Adrenal gland (tissue), 9 donors: ENCODE measurements at regions not wholly inside any gene's neighbourhood (a gene's known extent, or its start where the extent isn't known, plus 50 kb on each side); places are given as distances from the start of the nearest gene placed in this dataset.

Source experiments
- DNase-seq, 7 donors: peaks; one replicate each; pipeline ENCODE4 v3.0.0-alpha.2; 2019 to 2020
- H3K27ac ChIP-seq, 5 donors: fragments of 200-600 bp; sonication (generic) in 4 of 5; 1 replicate in 3 of 5; 2 replicates in 2 of 5; pipeline versions ENCODE4 v1.5.1 to v1.8.0; 2016 to 2020; ENCODE audit warnings: mild to moderate bottlenecking in 1 of 5
- H3K27me3 ChIP-seq: fragments of 200-600 bp; 2 replicates; pipeline ENCODE4 v1.8.0; 2021
- H3K36me3 ChIP-seq, 2 donors: fragments of 200-600 bp; replicated peaks in 1 of 2; 1 replicate in 1 of 2; 2 replicates in 1 of 2; pipeline versions ENCODE4 v1.5.1 to v1.8.0; 2018 to 2022
- H3K4me1 ChIP-seq, 2 donors: fragments of 200-600 bp; replicated peaks in 1 of 2; 1 replicate in 1 of 2; 2 replicates in 1 of 2; pipeline versions ENCODE4 v1.5.1 to v1.8.0; 2018 to 2021
- H3K4me3 ChIP-seq, 4 donors: fragments of 200-600 bp; sonication (generic) in 3 of 4; one replicate each; pipeline ENCODE4 v1.5.1; 2016 to 2018
- H3K9me3 ChIP-seq, 3 donors: fragments of 200-600 bp; sonication (generic) in 1 of 3; replicated peaks in 1 of 3; 1 replicate in 2 of 3; 2 replicates in 1 of 3; pipeline versions ENCODE4 v1.5.1 to v1.8.0; 2016 to 2021
- POLR2A ChIP-seq, 2 donors: fragments of 450-650 bp; IDR thresholded peaks; one replicate each; pipeline ENCODE4 v1.6.1; 2017; ENCODE audit warnings: antibody characterized with exemption in 2 of 2, mild to moderate bottlenecking in 2 of 2, moderate library complexity in 1 of 2
- WGBS, 4 donors: extraction: QIAGEN DNeasy Blood & Tissue Kit in 2 of 4; methylation state at CpG; one replicate each; pipeline versions ENCODE4 v1.1.5 to v1.1.7; 2013 to 2017; 5-methylcytosine and 5-hydroxymethylcytosine counted together
- intact Hi-C, 2 donors: fragments of 100-400 bp; cut with DNase I; formaldehyde crosslinking; loops; one replicate each; pipeline versions ENCODE4 v1.14.1 to v1.15.0; 2022 to 2023
- TF ChIP-seq, protein P1 (sequence below), 6 experiments: fragments of 450-650 bp in 4 of 6; fragments of 200-600 bp in 2 of 6; sonication (generic) in 1 of 6; IDR thresholded peaks; 1 replicate in 5 of 6; 2 replicates in 1 of 6; pipeline versions ENCODE4 v1.5.1 to v1.8.0; 2016 to 2021; ENCODE audit warnings: antibody characterized with exemption in 6 of 6, mild to moderate bottlenecking in 2 of 6, moderate library complexity in 1 of 6
- donor health status: healthy with polysubstance abuse.
- donor health status: Bipolar disorder and iron deficiency.
- donor health status: DM: yes; HTN: yes; CAD: no.
- donor health status: DM: no; HTN: no; CAD: no.
- donor health status: DM: no; HTN: no; CAD: no.

DNA sequence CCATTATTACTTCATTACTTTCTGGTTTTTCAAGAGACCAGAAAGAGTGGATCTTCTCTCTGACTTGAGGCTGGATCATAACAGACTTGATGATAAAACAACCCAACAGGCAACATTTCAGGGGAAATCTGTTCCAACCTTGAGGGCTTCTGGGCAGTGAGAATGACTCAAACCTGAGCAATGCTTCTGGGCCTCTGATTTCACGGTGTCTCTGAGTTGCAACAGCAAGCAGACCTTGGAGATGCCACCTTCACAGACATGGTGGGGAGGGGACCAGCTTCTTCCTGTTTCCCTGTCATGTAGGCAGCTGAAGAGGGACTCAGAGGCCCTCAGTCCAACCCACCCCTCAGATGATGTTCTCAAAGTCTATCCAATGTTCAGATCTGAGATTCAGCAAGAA, 104.0 kb downstream of the ABHD5 start:
- 41 to 52% (median 44%) methylated on average over 1 of the region's 1 CpG for WGBS, 4 donors
- intact Hi-C loops = no loop called here
- peak in 4 of 7 donors; percentile 39 to 58 (median 56) for DNase-seq

DNA sequence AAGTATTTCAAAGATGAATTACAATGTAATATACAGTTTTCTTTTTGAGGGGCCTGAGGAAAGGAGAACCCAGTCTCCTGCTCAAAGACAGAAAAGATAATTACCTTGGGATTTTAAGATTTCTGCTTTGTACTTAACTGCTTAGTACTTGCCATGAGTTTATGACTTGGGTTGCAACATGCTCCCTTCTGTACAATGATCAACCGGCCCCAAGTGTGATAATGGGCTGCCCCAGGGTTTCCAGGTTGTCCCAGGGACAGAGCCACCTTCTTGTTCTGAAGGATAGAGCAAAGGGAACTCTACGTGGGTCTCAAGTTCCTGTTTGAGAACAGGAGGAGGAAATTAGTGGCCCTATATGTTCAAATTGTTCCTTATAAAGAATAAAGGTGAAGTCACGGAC, 104.8 kb downstream of the ABHD5 start:
- intact Hi-C loops = no loop called here
- no peaks in the 10 kb centered on the region for H3K4me1 ChIP-seq
- H3K9me3 ChIP-seq = no peaks in the 10 kb centered on the region
- H3K36me3 ChIP-seq = no peaks in the 10 kb centered on the region
- WGBS, 4 donors = 72 to 86% (median 77%) methylated on average over 3 of the region's 3 CpGs
- no peak for TF ChIP-seq POLR2A (IDR thresholded peaks at IDR 0.05)
- DNase-seq = no peak
- H3K27ac ChIP-seq = no peak overlapping the region
- H3K27me3 ChIP-seq = no peaks in the 10 kb centered on the region
- no peak overlapping the region for H3K4me3 ChIP-seq

More for the DNA sequence above, 104.0 kb downstream of the ABHD5 start:
- Histone ChIP-seq H3K9me3 (no peaks in the 10 kb centered on the region), H3K27ac (peak overlapping the region in 1 of 5 donors; percentile 40), H3K36me3 (no peaks in the 10 kb centered on the region), H3K4me3 (no peak overlapping the region), H3K4me1 (no peaks in the 10 kb centered on the region), H3K27me3 (no peaks in the 10 kb centered on the region)
- TF ChIP-seq, protein P1, sequence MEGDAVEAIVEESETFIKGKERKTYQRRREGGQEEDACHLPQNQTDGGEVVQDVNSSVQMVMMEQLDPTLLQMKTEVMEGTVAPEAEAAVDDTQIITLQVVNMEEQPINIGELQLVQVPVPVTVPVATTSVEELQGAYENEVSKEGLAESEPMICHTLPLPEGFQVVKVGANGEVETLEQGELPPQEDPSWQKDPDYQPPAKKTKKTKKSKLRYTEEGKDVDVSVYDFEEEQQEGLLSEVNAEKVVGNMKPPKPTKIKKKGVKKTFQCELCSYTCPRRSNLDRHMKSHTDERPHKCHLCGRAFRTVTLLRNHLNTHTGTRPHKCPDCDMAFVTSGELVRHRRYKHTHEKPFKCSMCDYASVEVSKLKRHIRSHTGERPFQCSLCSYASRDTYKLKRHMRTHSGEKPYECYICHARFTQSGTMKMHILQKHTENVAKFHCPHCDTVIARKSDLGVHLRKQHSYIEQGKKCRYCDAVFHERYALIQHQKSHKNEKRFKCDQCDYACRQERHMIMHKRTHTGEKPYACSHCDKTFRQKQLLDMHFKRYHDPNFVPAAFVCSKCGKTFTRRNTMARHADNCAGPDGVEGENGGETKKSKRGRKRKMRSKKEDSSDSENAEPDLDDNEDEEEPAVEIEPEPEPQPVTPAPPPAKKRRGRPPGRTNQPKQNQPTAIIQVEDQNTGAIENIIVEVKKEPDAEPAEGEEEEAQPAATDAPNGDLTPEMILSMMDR (IDR thresholded peaks at IDR 0.05) = no peak
- TF ChIP-seq POLR2A (IDR thresholded peaks at IDR 0.05) = no peak

DNA sequence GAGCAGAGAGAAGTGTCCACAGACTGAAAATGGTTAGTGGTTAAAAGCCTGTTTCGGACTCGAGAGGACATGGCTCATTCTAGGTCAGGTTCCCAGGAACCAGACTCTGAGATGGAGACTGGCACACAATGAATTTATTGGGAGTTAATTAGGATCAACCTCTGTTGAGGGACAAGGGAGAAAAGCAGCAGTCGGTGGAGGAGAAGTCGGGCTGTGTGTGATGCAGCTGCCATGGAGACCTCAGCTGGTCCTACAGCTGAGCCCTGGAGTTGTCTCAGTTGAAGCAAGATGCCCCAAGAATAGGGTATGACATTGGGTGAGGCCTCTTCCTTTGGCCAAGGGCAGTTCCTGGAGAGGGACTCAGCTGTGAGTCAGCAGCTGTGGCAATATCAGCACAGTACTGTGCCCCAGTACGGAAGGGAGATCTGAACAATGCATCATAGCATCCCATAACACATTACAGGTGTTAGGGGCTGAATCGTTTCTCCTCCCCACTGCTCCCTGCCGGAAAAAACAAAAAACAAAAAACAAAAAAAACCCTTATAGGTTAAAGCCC, 105.4 kb downstream of the ABHD5 start:
- no peaks in the 10 kb centered on the region for H3K4me1 ChIP-seq
- no peaks in the 10 kb centered on the region for H3K27me3 ChIP-seq
- TF ChIP-seq, protein P1 (IDR thresholded peaks at IDR 0.05) = no peak
- no peak for TF ChIP-seq POLR2A (IDR thresholded peaks at IDR 0.05)
- H3K27ac ChIP-seq = no peak overlapping the region
- H3K36me3 ChIP-seq = no peaks in the 10 kb centered on the region
- peak in 2 of 7 donors; percentile 18 to 31 for DNase-seq
- H3K9me3 ChIP-seq = no peaks in the 10 kb centered on the region
- WGBS, 4 donors = 76 to 86% (median 80%) methylated on average over 7 of the region's 7 CpGs
- no peak overlapping the region for H3K4me3 ChIP-seq
- intact Hi-C loops = no loop called here

DNA sequence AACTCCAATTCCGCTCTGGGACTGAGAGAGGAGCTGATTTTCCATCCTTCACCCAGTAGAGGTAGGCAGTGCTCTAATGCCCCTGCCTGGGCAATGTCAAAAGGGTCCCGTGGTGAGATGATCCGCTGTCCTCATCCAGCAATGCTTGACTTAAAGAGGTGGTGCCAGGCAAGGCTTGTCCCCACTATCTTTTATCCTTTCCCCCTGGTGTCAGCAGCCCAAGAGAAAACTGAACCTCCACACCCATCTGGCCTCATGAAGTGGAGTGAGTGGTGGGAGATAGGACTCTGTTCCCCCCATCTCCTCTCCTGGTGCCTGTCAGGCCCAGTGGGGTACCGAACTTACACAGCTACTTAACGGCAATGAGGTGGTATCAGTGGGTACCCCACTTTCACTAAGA, 107.1 kb downstream of the ABHD5 start:
- 79 to 90% (median 88%) methylated on average over 5 of the region's 5 CpGs for WGBS, 4 donors
- no peaks in the 10 kb centered on the region for H3K4me1 ChIP-seq

More for the DNA sequence above, 107.1 kb downstream of the ABHD5 start:
- Histone ChIP-seq H3K9me3 (no peaks in the 10 kb centered on the region), H3K27me3 (no peaks in the 10 kb centered on the region), H3K36me3 (no peaks in the 10 kb centered on the region), H3K27ac (no peak overlapping the region), H3K4me3 (no peak overlapping the region)
- TF ChIP-seq, protein P1 (IDR thresholded peaks at IDR 0.05) = no peak
- TF ChIP-seq POLR2A (IDR thresholded peaks at IDR 0.05) = no peak
- no peak for DNase-seq
- intact Hi-C loops = no loop called here
